ENCODE measurements at regions not wholly inside any gene's neighbourhood (a gene's known extent, or its start where the extent isn't known, plus 50 kb on each side); places are given as distances from the start of the nearest gene placed in this dataset.

DNA sequence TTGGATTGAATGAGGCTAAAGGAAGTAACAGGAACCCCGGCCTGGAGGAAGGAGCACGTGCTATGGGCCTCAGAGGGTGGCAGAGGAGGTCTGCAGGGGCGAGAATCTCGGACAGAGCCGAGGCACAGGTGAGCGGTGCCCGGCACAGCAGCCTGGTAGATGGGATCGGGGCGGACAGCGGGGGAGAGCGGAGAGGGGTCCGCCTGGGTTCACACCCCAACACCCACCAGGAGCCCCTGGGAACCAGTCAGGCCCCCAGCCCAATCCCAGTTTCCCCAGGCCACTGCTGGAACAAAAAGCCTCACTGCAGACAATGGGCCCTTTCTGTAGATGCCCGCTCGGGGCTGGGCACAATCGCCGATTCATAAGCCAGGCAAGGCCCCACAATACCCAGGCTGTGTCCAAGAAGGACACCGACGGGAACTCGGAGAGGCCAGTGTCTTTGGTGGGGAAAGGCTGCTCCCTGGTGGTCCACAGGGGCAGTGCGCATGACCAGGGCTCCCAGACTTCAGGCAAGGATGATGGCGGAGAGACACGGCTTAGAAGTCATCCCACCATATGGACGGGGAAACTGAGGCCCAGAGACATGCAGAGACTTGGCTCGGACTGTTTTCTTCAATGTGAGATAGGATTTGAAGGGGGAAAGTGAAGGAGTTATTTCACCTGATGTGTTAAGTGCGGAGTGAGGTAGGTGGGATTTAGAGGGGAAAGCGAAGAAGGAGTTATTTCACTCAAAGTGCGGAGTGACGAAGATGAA, 106.9 kb upstream of the GPR26 start:
- TF ChIP-seq POLR2A (IDR thresholded peaks at IDR 0.05; ENCODE audit: low read depth) (no peak), POLR2AphosphoS5 (IDR thresholded peaks at IDR 0.05) (no peak)
- TF ChIP-seq, protein P1, sequence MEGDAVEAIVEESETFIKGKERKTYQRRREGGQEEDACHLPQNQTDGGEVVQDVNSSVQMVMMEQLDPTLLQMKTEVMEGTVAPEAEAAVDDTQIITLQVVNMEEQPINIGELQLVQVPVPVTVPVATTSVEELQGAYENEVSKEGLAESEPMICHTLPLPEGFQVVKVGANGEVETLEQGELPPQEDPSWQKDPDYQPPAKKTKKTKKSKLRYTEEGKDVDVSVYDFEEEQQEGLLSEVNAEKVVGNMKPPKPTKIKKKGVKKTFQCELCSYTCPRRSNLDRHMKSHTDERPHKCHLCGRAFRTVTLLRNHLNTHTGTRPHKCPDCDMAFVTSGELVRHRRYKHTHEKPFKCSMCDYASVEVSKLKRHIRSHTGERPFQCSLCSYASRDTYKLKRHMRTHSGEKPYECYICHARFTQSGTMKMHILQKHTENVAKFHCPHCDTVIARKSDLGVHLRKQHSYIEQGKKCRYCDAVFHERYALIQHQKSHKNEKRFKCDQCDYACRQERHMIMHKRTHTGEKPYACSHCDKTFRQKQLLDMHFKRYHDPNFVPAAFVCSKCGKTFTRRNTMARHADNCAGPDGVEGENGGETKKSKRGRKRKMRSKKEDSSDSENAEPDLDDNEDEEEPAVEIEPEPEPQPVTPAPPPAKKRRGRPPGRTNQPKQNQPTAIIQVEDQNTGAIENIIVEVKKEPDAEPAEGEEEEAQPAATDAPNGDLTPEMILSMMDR (IDR thresholded peaks at IDR 0.05), result peak in 2 of 3 experiments; percentile 93 to 97
